ENCODE measurements at regions not wholly inside any gene's neighbourhood (a gene's known extent, or its start where the extent isn't known, plus 50 kb on each side); places are given as distances from the start of the nearest gene placed in this dataset.

GRCh38 chr3:150144191-150144708 lies 173.6 kb upstream of the PFN2 start:
- H3K4me3 ChIP-seq (replicated peaks in 1 of 2; ENCODE audit: low read depth in 2 of 2, low read length in 2 of 2), result no peak overlapping the region
- no peak for TF ChIP-seq CTCF (IDR thresholded peaks at IDR 0.05; ENCODE audit: low read depth, low read length)
- no peak for DNase-seq (ENCODE audit: low read depth in 2 of 2)

- TF ChIP-seq CTCF (IDR thresholded peaks at IDR 0.05; ENCODE audit: low read depth, low read length), result no peak
- DNase-seq (ENCODE audit: low read depth in 2 of 2), result no peak
- no peak overlapping the region for H3K4me3 ChIP-seq (replicated peaks in 1 of 2; ENCODE audit: low read depth in 2 of 2, low read length in 2 of 2)
Observed at GRCh38 chr3:150142936-150143335, 172.2 kb upstream of the PFN2 start.

GRCh38 chr3:150141790-150142326 lies 171.2 kb upstream of the PFN2 start:
- no peak for TF ChIP-seq CTCF (IDR thresholded peaks at IDR 0.05; ENCODE audit: low read depth, low read length)
- H3K4me3 ChIP-seq (replicated peaks in 1 of 2; ENCODE audit: low read depth in 2 of 2, low read length in 2 of 2), result no peak overlapping the region
- no peak for DNase-seq (ENCODE audit: low read depth in 2 of 2)

- no peak for DNase-seq (ENCODE audit: low read depth in 2 of 2)
- TF ChIP-seq CTCF (IDR thresholded peaks at IDR 0.05; ENCODE audit: low read depth, low read length), result no peak
- H3K4me3 ChIP-seq (replicated peaks in 1 of 2; ENCODE audit: low read depth in 2 of 2, low read length in 2 of 2), result no peak overlapping the region
Observed at GRCh38 chr3:150140614-150141321, 170.1 kb upstream of the PFN2 start.

GRCh38 chr3:150138824-150139223 lies 168.1 kb upstream of the PFN2 start:
- no peak for TF ChIP-seq CTCF (IDR thresholded peaks at IDR 0.05; ENCODE audit: low read depth, low read length)

GRCh38 chr3:150136242-150136641 lies 165.5 kb upstream of the PFN2 start:
- no peak overlapping the region for H3K4me3 ChIP-seq (replicated peaks in 1 of 2; ENCODE audit: low read depth in 2 of 2, low read length in 2 of 2)
- DNase-seq (ENCODE audit: low read depth in 2 of 2), result no peak
- TF ChIP-seq CTCF (IDR thresholded peaks at IDR 0.05; ENCODE audit: low read depth, low read length), result no peak

More at GRCh38 chr3:150138824-150139223, 168.1 kb upstream of the PFN2 start:
- no peak overlapping the region for H3K4me3 ChIP-seq (replicated peaks in 1 of 2; ENCODE audit: low read depth in 2 of 2, low read length in 2 of 2)
- DNase-seq (ENCODE audit: low read depth in 2 of 2), result no peak
